ENCODE measurements at regions not wholly inside any gene's neighbourhood (a gene's known extent, or its start where the extent isn't known, plus 50 kb on each side); places are given as distances from the start of the nearest gene placed in this dataset.

DNA sequence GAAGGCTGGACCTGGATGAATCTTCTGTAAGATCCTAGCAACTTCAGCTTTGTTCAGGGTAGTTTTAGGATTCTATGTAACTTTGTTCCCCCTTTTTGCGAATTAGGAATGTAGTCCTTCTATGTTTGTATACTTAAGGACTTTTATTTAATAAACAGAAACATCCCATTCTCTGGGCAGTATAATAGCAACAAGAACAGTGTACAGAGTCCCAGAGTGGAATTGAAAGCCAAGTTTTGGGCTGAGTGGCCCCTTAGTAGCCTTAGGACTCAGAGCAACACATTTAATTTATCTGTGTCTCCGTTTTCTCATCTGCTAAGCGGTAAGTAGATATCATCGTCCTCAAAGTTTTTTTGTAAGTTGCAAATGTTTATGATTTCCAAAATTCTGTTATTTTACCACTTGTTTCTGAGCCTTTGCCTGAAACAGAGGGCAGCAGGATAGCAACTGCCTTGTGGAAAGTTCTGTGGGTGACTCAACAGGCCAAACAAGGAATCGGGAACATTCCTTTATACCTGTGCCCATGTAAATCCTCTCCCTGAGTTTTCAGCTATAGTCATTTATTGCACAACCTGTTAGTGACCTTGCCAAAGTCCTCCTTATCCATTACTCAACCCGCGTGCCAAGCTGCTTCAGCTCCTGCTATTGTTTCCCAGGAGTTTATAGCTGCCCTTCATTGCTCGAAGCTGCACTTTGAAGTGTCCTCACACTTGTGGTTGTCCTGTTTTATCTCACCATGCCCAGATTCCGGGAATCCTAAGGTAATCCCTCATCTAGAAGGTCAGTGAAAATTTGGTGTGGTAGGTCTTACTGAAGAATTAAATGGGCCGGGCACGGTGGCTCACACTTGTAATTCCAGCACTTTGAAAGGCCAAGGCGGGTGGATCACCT, 199.1 kb upstream of the AHR start (continued):
- peak; percentile 83 for TF ChIP-seq KMT2B (CRISPR knock-in tag; IDR thresholded peaks at IDR 0.05)
- peak; percentile 80; the same call in 1 of the 2 replicates for TF ChIP-seq KDM6A (CRISPR knock-in tag; IDR thresholded peaks at IDR 0.05; ENCODE audit: low read depth)
- no peak for TF ChIP-seq ZNF451 (CRISPR knock-in tag; IDR thresholded peaks at IDR 0.05)
- no peak for TF ChIP-seq POLR2AphosphoS2 (IDR thresholded peaks at IDR 0.05; ENCODE audit: low read depth, low read length)
- no peak for TF ChIP-seq TEAD2 (CRISPR knock-in tag; IDR thresholded peaks at IDR 0.05)
- peak; percentile 97 to 98 for TF ChIP-seq EP300 (IDR thresholded peaks at IDR 0.05; ENCODE audit: low read depth in 2 of 2, low read length in 2 of 2)
- peak; percentile 98 for TF ChIP-seq EP300 (CRISPR knock-in tag; IDR thresholded peaks at IDR 0.05; ENCODE audit: borderline replicate concordance)
- peak; percentile 72 for TF ChIP-seq KDM2A (CRISPR knock-in tag; IDR thresholded peaks at IDR 0.05; ENCODE audit: borderline replicate concordance, low read depth)
- TF ChIP-seq HES4 (CRISPR knock-in tag; IDR thresholded peaks at IDR 0.05; ENCODE audit: borderline replicate concordance), result no peak
- no peak for TF ChIP-seq HCFC1 (IDR thresholded peaks at IDR 0.05; ENCODE audit: low read depth, low read length)
- TF ChIP-seq, protein P1, sequence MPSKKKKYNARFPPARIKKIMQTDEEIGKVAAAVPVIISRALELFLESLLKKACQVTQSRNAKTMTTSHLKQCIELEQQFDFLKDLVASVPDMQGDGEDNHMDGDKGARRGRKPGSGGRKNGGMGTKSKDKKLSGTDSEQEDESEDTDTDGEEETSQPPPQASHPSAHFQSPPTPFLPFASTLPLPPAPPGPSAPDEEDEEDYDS (CRISPR knock-in tag; IDR thresholded peaks at IDR 0.05), result peak; percentile 71; the same call in 1 of the 2 replicates
- peak; percentile 83; the same call in 1 of the 2 replicates for TF ChIP-seq CBFB (CRISPR knock-in tag; IDR thresholded peaks at IDR 0.05)
- no peak for TF ChIP-seq ZNF619 (CRISPR knock-in tag; IDR thresholded peaks at IDR 0.05)
- TF ChIP-seq GZF1 (CRISPR knock-in tag; IDR thresholded peaks at IDR 0.05), result no peak
- TF ChIP-seq STAT5B (CRISPR knock-in tag; IDR thresholded peaks at IDR 0.05), result no peak
- TF ChIP-seq HMG20A (CRISPR knock-in tag; IDR thresholded peaks at IDR 0.05; ENCODE audit: borderline replicate concordance), result peak; percentile 98
- no peak for TF ChIP-seq SNRNP70 (IDR thresholded peaks at IDR 0.05; ENCODE audit: low read depth, low read length)
- peak; percentile 87 for TF ChIP-seq JUN (CRISPR knock-in tag; IDR thresholded peaks at IDR 0.05)
- TF ChIP-seq, protein P2, sequence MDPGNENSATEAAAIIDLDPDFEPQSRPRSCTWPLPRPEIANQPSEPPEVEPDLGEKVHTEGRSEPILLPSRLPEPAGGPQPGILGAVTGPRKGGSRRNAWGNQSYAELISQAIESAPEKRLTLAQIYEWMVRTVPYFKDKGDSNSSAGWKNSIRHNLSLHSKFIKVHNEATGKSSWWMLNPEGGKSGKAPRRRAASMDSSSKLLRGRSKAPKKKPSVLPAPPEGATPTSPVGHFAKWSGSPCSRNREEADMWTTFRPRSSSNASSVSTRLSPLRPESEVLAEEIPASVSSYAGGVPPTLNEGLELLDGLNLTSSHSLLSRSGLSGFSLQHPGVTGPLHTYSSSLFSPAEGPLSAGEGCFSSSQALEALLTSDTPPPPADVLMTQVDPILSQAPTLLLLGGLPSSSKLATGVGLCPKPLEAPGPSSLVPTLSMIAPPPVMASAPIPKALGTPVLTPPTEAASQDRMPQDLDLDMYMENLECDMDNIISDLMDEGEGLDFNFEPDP (CRISPR knock-in tag; conservative IDR thresholded peaks at IDR 0.05), result no peak
- no peak; the same call in 2 of the 3 replicates for TF ChIP-seq MXI1 (IDR thresholded peaks at IDR 0.05; ENCODE audit: borderline replicate concordance, low read depth, low read length)
- TF ChIP-seq PCBP1 (IDR thresholded peaks at IDR 0.05; ENCODE audit: borderline replicate concordance, low read depth, low read length), result no peak
- TF ChIP-seq, protein P3, sequence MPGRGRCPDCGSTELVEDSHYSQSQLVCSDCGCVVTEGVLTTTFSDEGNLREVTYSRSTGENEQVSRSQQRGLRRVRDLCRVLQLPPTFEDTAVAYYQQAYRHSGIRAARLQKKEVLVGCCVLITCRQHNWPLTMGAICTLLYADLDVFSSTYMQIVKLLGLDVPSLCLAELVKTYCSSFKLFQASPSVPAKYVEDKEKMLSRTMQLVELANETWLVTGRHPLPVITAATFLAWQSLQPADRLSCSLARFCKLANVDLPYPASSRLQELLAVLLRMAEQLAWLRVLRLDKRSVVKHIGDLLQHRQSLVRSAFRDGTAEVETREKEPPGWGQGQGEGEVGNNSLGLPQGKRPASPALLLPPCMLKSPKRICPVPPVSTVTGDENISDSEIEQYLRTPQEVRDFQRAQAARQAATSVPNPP (CRISPR knock-in tag; IDR thresholded peaks at IDR 0.05), result peak; percentile 80; the same call in 1 of the 2 replicates
- peak; percentile 95; the same call in 1 of the 2 replicates for TF ChIP-seq KLF6 (CRISPR knock-in tag; IDR thresholded peaks at IDR 0.05)
- TF ChIP-seq RXRA (CRISPR knock-in tag; IDR thresholded peaks at IDR 0.05), result peak; percentile 91
- TF ChIP-seq ZNF121 (CRISPR knock-in tag; IDR thresholded peaks at IDR 0.05), result no peak
- TF ChIP-seq BORCS8-MEF2B (CRISPR knock-in tag; IDR thresholded peaks at IDR 0.05), result peak; percentile 87
- TF ChIP-seq, protein P4, sequence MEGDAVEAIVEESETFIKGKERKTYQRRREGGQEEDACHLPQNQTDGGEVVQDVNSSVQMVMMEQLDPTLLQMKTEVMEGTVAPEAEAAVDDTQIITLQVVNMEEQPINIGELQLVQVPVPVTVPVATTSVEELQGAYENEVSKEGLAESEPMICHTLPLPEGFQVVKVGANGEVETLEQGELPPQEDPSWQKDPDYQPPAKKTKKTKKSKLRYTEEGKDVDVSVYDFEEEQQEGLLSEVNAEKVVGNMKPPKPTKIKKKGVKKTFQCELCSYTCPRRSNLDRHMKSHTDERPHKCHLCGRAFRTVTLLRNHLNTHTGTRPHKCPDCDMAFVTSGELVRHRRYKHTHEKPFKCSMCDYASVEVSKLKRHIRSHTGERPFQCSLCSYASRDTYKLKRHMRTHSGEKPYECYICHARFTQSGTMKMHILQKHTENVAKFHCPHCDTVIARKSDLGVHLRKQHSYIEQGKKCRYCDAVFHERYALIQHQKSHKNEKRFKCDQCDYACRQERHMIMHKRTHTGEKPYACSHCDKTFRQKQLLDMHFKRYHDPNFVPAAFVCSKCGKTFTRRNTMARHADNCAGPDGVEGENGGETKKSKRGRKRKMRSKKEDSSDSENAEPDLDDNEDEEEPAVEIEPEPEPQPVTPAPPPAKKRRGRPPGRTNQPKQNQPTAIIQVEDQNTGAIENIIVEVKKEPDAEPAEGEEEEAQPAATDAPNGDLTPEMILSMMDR (CRISPR knock-in tag; IDR thresholded peaks at IDR 0.05), result no peak
- peak; percentile 71; the same call in 1 of the 2 replicates for TF ChIP-seq FOSL1 (CRISPR knock-in tag; IDR thresholded peaks at IDR 0.05; ENCODE audit: borderline replicate concordance)

Measured in HepG2 (cell line).